Trophoblast cell (in vitro differentiated cells and primary cell): ENCODE measurements at regions not wholly inside any gene's neighbourhood (a gene's known extent, or its start where the extent isn't known, plus 50 kb on each side); places are given as distances from the start of the nearest gene placed in this dataset.
A peak's percentile ranks its signal among the peaks of the same experiment; 100 is the strongest.

Experiments
- DNase-seq, 2 donors: peaks; one replicate each; pipeline ENCODE4 v3.0.0-alpha.2; 2016
- H2AFZ ChIP-seq: 2 replicates; pipeline ENCODE4 v1.6.1; 2013; ENCODE audit warnings: low read length, moderate library complexity, mild to moderate bottlenecking; ENCODE audit not compliant: insufficient read depth, poor library complexity
- H2AK5ac ChIP-seq: 2 replicates; pipeline ENCODE4 v1.6.1; 2013; ENCODE audit warnings: mild to moderate bottlenecking, low read length
- H2BK120ac ChIP-seq: 2 replicates; pipeline ENCODE4 v1.6.1; 2013; ENCODE audit warnings: low read length, mild to moderate bottlenecking, moderate library complexity; ENCODE audit not compliant: insufficient read depth, poor library complexity
- H2BK12ac ChIP-seq: 2 replicates; pipeline ENCODE4 v1.6.1; 2013; ENCODE audit warnings: mild to moderate bottlenecking, low read length, moderate library complexity
- H2BK5ac ChIP-seq: 2 replicates; pipeline ENCODE4 v1.6.1; 2013; ENCODE audit warnings: low read length, low read depth, moderate library complexity, mild to moderate bottlenecking; ENCODE audit not compliant: poor library complexity
- H3K14ac ChIP-seq: 2 replicates; pipeline ENCODE4 v1.6.1; 2013; ENCODE audit warnings: mild to moderate bottlenecking, low read length
- H3K18ac ChIP-seq: 2 replicates; pipeline ENCODE4 v1.6.1; 2013; ENCODE audit warnings: mild to moderate bottlenecking, low read length
- H3K23ac ChIP-seq: 2 replicates; pipeline ENCODE4 v1.6.1; 2013; ENCODE audit warnings: low read length
- H3K27ac ChIP-seq: 2 replicates; pipeline ENCODE4 v1.5.1; 2013; ENCODE audit warnings: low read depth, mild to moderate bottlenecking, inconsistent platforms, low read length, moderate library complexity
- H3K27me3 ChIP-seq: 2 replicates; pipeline ENCODE4 v1.6.1; 2013; ENCODE audit warnings: inconsistent platforms, mild to moderate bottlenecking, low read length, moderate library complexity; ENCODE audit not compliant: insufficient read depth
- H3K36me3 ChIP-seq, 2 experiments: 1 replicate in 1 of 2; 2 replicates in 1 of 2; pipeline ENCODE4 v1.6.1; 2013; ENCODE audit warnings: low read length in 2 of 2, mild to moderate bottlenecking in 2 of 2, moderate library complexity in 1 of 2; ENCODE audit not compliant: insufficient read depth in 2 of 2, control insufficient read depth in 1 of 2
- H3K4ac ChIP-seq: 2 replicates; pipeline ENCODE4 v1.6.1; 2013; ENCODE audit warnings: low read depth, mild to moderate bottlenecking, low read length, moderate library complexity
- H3K4me1 ChIP-seq, 2 experiments: 1 replicate in 1 of 2; 2 replicates in 1 of 2; pipeline ENCODE4 v1.6.1; 2013; ENCODE audit warnings: low read length in 2 of 2, mild to moderate bottlenecking in 2 of 2, moderate library complexity in 1 of 2; ENCODE audit not compliant: insufficient read depth in 2 of 2, control insufficient read depth in 1 of 2
- H3K4me2 ChIP-seq: 2 replicates; pipeline ENCODE4 v1.6.1; 2013; ENCODE audit warnings: inconsistent platforms, mild to moderate bottlenecking, low read length, moderate library complexity
- H3K4me3 ChIP-seq: 2 replicates; pipeline ENCODE4 v1.5.1; 2013; ENCODE audit warnings: mild to moderate bottlenecking, low read depth, low read length, inconsistent platforms
- H3K79me1 ChIP-seq: one replicate; pipeline ENCODE4 v1.6.1; 2013; ENCODE audit warnings: low read length
- H3K79me2 ChIP-seq: 2 replicates; pipeline ENCODE4 v1.6.1; 2013; ENCODE audit warnings: low read length, mild to moderate bottlenecking; ENCODE audit not compliant: control insufficient read depth, insufficient read depth, poor library complexity
- H3K9ac ChIP-seq: 2 replicates; pipeline ENCODE4 v1.6.1; 2013; ENCODE audit warnings: mild to moderate bottlenecking, low read length
- H3K9me3 ChIP-seq: 2 replicates; pipeline ENCODE4 v1.6.1; 2013; ENCODE audit warnings: low read depth, mild to moderate bottlenecking, control low read depth, inconsistent platforms, low read length; ENCODE audit not compliant: insufficient read depth
- H4K12ac ChIP-seq: 2 replicates; pipeline ENCODE4 v1.6.1; 2013; ENCODE audit warnings: low read depth, mild to moderate bottlenecking, low read length, moderate library complexity
- H4K8ac ChIP-seq: 2 replicates; pipeline ENCODE4 v1.6.1; 2013; ENCODE audit warnings: low read depth, mild to moderate bottlenecking, low read length, moderate library complexity
- H4K91ac ChIP-seq: one replicate; pipeline ENCODE4 v1.6.1; 2013; ENCODE audit warnings: low read depth, mild to moderate bottlenecking, low read length, moderate library complexity
- WGBS: extraction: QIAGEN DNeasy Blood & Tissue Kit; methylation state at CpG from one replicate; pipeline ENCODE4 v1.1.7; 2013; ENCODE audit warnings: missing lambda C conversion rate; ENCODE audit not compliant: insufficient read length, insufficient coverage; ENCODE audit errors: extremely low coverage; 5-methylcytosine and 5-hydroxymethylcytosine counted together

GRCh38 chr6:88232753-88233152 lies 66.6 kb upstream of the CNR1 start:
- H3K4me1 ChIP-seq: no peaks in the 10 kb centered on the region
- H3K23ac ChIP-seq: no peak overlapping the region

DNA sequence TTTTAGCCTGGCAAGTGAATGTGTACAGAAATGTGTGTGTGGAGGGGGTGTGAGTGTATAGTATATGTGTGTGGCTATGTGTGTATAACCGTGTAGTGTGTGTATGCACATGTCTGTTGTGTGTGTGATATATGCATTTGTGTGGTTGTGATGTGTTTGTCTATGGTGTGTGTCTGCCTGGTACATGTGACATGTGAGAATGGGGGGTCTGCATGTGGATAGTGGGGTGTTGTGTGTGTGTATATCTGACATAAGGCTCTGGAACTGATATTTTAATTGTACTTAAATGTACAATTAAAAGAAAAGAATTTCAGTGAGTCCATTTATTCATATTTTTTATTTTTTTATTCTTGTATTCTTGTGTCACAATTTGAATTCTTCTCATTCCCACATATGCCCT lies 57.2 kb upstream of the CNR1 start:
- Histone ChIP-seq H3K79me2 (no peaks in the 10 kb centered on the region), H3K9me3 (no peaks in the 10 kb centered on the region), H3K4ac (no peak overlapping the region), H2BK5ac (no peak overlapping the region), H3K4me1 (no peaks in the 10 kb centered on the region), H2BK12ac (no peak overlapping the region), H3K36me3 (no peaks in the 10 kb centered on the region), H2AFZ (no peak overlapping the region), H3K27me3 (no peaks in the 10 kb centered on the region), H4K8ac (no peak overlapping the region), H2BK120ac (no peak overlapping the region), H2AK5ac (no peak overlapping the region), H3K27ac (no peak overlapping the region), H3K9ac (no peak overlapping the region), H3K4me3 (no peak overlapping the region), H3K4me2 (no peak overlapping the region), H3K14ac (no peak overlapping the region), H4K91ac (no peak overlapping the region), H3K23ac (no peak overlapping the region), H3K79me1 (no peaks in the 10 kb centered on the region), H3K18ac (no peak overlapping the region), H4K12ac (no peak overlapping the region)
- no peak for DNase-seq
- WGBS: no CpG with 5 or more reads among the region's 1 CpG

More at GRCh38 chr6:88232753-88233152, 66.6 kb upstream of the CNR1 start:
- no peak overlapping the region for H3K27ac ChIP-seq
- H2AFZ ChIP-seq: no peak overlapping the region
- no peak overlapping the region for H3K4me2 ChIP-seq
- no peak overlapping the region for H3K18ac ChIP-seq
- H3K79me1 ChIP-seq: no peaks in the 10 kb centered on the region
- H4K91ac ChIP-seq: no peak overlapping the region
- no peak overlapping the region for H2AK5ac ChIP-seq
- no peak overlapping the region for H2BK5ac ChIP-seq
- no peak overlapping the region for H4K8ac ChIP-seq
- H2BK120ac ChIP-seq: no peak overlapping the region
- no peaks in the 10 kb centered on the region for H3K79me2 ChIP-seq
- no CpG with 5 or more reads among the region's 1 CpG for WGBS
- H2BK12ac ChIP-seq: no peak overlapping the region
- no peak overlapping the region for H3K4ac ChIP-seq
- no peak overlapping the region for H4K12ac ChIP-seq
- DNase-seq: no peak
- no peak overlapping the region for H3K4me3 ChIP-seq
- H3K27me3 ChIP-seq: no peaks in the 10 kb centered on the region
- H3K36me3 ChIP-seq: no peaks in the 10 kb centered on the region
- no peak overlapping the region for H3K14ac ChIP-seq
- no peak overlapping the region for H3K9ac ChIP-seq
- peaks cover 6% of the 10 kb centered on the region for H3K9me3 ChIP-seq

DNA sequence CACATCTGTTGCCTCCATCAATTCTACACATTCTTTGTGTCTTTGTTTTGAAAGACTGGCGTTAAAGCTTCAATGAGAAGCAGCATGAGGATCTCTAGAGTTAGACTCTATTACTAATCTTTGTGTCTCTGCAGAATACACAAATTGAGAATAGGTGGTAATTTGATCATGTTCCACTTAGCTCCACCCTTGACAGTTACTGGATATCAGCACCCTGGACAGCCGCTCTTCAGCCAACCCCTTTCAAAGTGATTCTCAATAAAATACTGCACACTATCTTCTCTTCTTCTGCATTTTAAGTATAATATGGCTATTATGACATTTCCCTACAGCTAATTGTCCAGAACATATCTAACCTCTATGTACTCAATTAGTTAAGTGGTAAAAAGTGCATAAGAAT lies 54.3 kb upstream of the CNR1 start:
- Histone ChIP-seq H3K79me2 (no peaks in the 10 kb centered on the region), H4K91ac (no peak overlapping the region), H2BK12ac (no peak overlapping the region), H3K4ac (no peak overlapping the region), H2AFZ (no peak overlapping the region), H2BK120ac (no peak overlapping the region), H3K27ac (no peak overlapping the region), H3K27me3 (no peaks in the 10 kb centered on the region), H3K14ac (no peak overlapping the region), H3K18ac (no peak overlapping the region), H3K79me1 (no peaks in the 10 kb centered on the region), H3K36me3 (no peaks in the 10 kb centered on the region), H3K4me1 (no peaks in the 10 kb centered on the region), H3K9ac (no peak overlapping the region), H3K9me3 (no peaks in the 10 kb centered on the region), H2BK5ac (no peak overlapping the region), H3K4me3 (no peak overlapping the region), H3K23ac (no peak overlapping the region), H4K8ac (no peak overlapping the region), H2AK5ac (no peak overlapping the region), H4K12ac (no peak overlapping the region), H3K4me2 (no peak overlapping the region)
- DNase-seq: peak in 1 of 2 donors; percentile 16
- WGBS: no CpG with 5 or more reads among the region's 2 CpGs

DNA sequence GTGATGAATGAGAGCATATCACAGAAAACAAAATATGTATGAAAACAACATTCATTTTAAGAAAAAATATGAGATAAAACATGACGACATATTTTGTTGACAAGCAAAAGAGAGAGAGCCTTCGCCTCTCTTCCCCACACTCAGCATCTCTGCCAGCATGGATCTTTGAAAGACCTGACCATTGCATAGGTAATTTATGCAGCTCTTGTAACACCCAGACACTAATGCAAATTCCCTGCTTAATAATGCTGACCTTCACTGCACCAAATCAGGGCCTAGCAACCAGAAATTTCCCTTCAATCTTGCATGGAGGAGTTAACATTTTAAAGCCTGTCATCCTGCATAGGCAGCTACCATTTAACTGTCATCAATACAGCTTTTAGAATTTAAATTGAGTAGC lies 50.0 kb upstream of the CNR1 start:
- Histone ChIP-seq H3K4me2 (no peak overlapping the region), H3K4ac (no peak overlapping the region), H4K8ac (no peak overlapping the region), H2AK5ac (no peak overlapping the region), H4K12ac (no peak overlapping the region), H3K36me3 (no peaks in the 10 kb centered on the region), H3K9me3 (no peaks in the 10 kb centered on the region), H3K27ac (no peak overlapping the region), H3K4me1 (no peaks in the 10 kb centered on the region), H2BK12ac (no peak overlapping the region), H4K91ac (no peak overlapping the region), H3K79me1 (no peaks in the 10 kb centered on the region), H2BK120ac (no peak overlapping the region), H3K27me3 (no peaks in the 10 kb centered on the region), H2AFZ (no peak overlapping the region), H2BK5ac (no peak overlapping the region), H3K14ac (no peak overlapping the region), H3K4me3 (no peak overlapping the region), H3K79me2 (no peaks in the 10 kb centered on the region), H3K9ac (no peak overlapping the region), H3K18ac (no peak overlapping the region), H3K23ac (no peak overlapping the region)
- whole genome bisulfite sequencing: no CpG with 5 or more reads among the region's 2 CpGs
- no peak for DNase-seq
